Heart right ventricle (tissue), 16 donors: ENCODE measurements at regions not wholly inside any gene's neighbourhood (a gene's known extent, or its start where the extent isn't known, plus 50 kb on each side); places are given as distances from the start of the nearest gene placed in this dataset.
A peak's percentile ranks its signal among the peaks of the same experiment; 100 is the strongest.

Source experiments
- ATAC-seq, 8 donors: fragments of 200-7000 bp; cut with Tn5 transposase; one replicate each; pipeline ENCODE4 v1.9.1; 2020; ENCODE audit warnings: mild to moderate bottlenecking in 8 of 8, moderate library complexity in 8 of 8, moderate number of reproducible peaks in 1 of 8
- DNase-seq, 2 donors: peaks; one replicate each; pipeline ENCODE4 v3.0.0-alpha.2; 2020
- H3K27ac ChIP-seq, 10 donors: fragments of 200-600 bp; sonication (generic) in 2 of 10; one replicate each; pipeline versions ENCODE4 v1.5.0 to v1.8.0; 2020 to 2022; ENCODE audit warnings: mild to moderate bottlenecking in 3 of 10
- H3K27me3 ChIP-seq, 7 donors: fragments of 200-600 bp; one replicate each; pipeline ENCODE4 v1.8.0; 2021 to 2022; ENCODE audit warnings: mild to moderate bottlenecking in 2 of 7
- H3K36me3 ChIP-seq, 9 donors: fragments of 200-600 bp; sonication (generic) in 1 of 9; one replicate each; pipeline versions ENCODE4 v1.5.0 to v1.8.0; 2020 to 2022; ENCODE audit warnings: mild to moderate bottlenecking in 2 of 9
- H3K4me1 ChIP-seq, 9 donors: fragments of 200-600 bp; sonication (generic) in 1 of 9; one replicate each; pipeline versions ENCODE4 v1.5.0 to v1.8.0; 2020 to 2022; ENCODE audit warnings: mild to moderate bottlenecking in 4 of 9
- H3K4me3 ChIP-seq, 10 donors: fragments of 200-600 bp; sonication (generic) in 2 of 10; one replicate each; pipeline versions ENCODE4 v1.5.0 to v1.8.0; 2020 to 2022; ENCODE audit warnings: mild to moderate bottlenecking in 7 of 10, moderate library complexity in 2 of 10
- H3K9me3 ChIP-seq, 11 donors: fragments of 200-600 bp in 10 of 11; sonication (generic) in 2 of 11; one replicate each; pipeline versions ENCODE4 v1.5.0 to v1.8.0; 2013 to 2022; ENCODE audit warnings: mild to moderate bottlenecking in 2 of 11, control low read depth in 1 of 11, moderate library complexity in 1 of 11
- WGBS, 2 donors: extraction: QIAGEN DNeasy Blood & Tissue Kit; methylation state at CpG; one replicate each; pipeline ENCODE4 v1.1.7; 2013; ENCODE audit warnings: inconsistent platforms in 1 of 2; 5-methylcytosine and 5-hydroxymethylcytosine counted together
- intact Hi-C, 10 donors: fragments of 100-400 bp; cut with DNase I; formaldehyde crosslinking; loops; one replicate each; pipeline versions ENCODE4 v1.11.1 to v1.14.2; 2022
- TF ChIP-seq, protein P1 (sequence below), 9 donors: fragments of 200-600 bp; sonication (generic) in 2 of 9; IDR thresholded peaks; one replicate each; pipeline versions ENCODE4 v1.5.0 to v1.8.0; 2021 to 2022; ENCODE audit warnings: antibody characterized with exemption in 9 of 9, mild to moderate bottlenecking in 5 of 9, moderate library complexity in 1 of 9
- donor health status: Arrhythmogenic right ventricular cardiomyopathy.
- donor health status: ischemic (EF 13 %, LVEDD 7.1; RV severe dilation, severe dysfunction).
- donor health status: healthy with polysubstance abuse.
- donor health status: DM: no; HTN: yes; CAD: no.
- donor health status: DM: no; HTN: no; CAD: no.
- donor health status: ischemic (EF 25% LVEDD 6.9; RV normal size, moderate dysfunction).
- donor health status: ischemic (EF 25% LVEDD 5.7; RV mildly dilated, moderate dysfunction).
- donor health status: healthy.
- donor health status: DM: yes; HTN: yes; CAD: no.
- donor health status: Ischemic cardiomyopathy.
- donor health status: ischemic (EF 35%, LVEDD 5.7; RV mildly dilated, moderate dysfunction).
- donor health status: nonischemic (EF 11% LVEDD 7.7; RV severe dilation, severe dysfunction).
- donor health status: DM: yes; HTN: yes; CAD: no.
- donor health status: PGD.
- donor health status: ischemic (EF 29% LVEDD 5.4; RV normal size, mild dysfunction).
- donor health status: nonischemic (EF 23%, LVEDD 6.1; RV moderate dilation, normal function).

DNA sequence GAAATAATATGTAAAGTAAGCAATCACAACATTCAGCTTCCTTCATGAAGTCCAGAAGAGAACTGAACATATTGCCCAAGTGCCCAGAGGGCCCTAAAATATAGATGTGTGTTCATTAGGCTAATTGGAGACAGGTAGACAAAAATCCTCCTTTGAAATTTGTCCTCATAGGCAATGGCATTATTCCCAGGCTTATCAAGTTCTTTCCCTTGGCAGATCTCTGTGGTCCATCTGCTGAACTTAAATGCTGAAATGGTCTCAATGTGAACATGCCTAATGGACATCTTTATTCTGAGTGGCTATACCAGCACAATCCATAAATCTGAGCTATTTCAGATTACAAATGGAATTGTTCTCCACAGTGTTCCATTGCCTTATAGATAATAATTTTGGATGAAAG, 79.0 kb upstream of the BMP5 start:
- H3K4me3 ChIP-seq: no peak overlapping the region
- TF ChIP-seq, protein P1, sequence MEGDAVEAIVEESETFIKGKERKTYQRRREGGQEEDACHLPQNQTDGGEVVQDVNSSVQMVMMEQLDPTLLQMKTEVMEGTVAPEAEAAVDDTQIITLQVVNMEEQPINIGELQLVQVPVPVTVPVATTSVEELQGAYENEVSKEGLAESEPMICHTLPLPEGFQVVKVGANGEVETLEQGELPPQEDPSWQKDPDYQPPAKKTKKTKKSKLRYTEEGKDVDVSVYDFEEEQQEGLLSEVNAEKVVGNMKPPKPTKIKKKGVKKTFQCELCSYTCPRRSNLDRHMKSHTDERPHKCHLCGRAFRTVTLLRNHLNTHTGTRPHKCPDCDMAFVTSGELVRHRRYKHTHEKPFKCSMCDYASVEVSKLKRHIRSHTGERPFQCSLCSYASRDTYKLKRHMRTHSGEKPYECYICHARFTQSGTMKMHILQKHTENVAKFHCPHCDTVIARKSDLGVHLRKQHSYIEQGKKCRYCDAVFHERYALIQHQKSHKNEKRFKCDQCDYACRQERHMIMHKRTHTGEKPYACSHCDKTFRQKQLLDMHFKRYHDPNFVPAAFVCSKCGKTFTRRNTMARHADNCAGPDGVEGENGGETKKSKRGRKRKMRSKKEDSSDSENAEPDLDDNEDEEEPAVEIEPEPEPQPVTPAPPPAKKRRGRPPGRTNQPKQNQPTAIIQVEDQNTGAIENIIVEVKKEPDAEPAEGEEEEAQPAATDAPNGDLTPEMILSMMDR (IDR thresholded peaks at IDR 0.05): no peak
- no peaks in the 10 kb centered on the region for H3K27me3 ChIP-seq
- H3K4me1 ChIP-seq: peaks cover 0 to 14% (median 0%) of the 10 kb centered on the region in 9 donors
- no peaks in the 10 kb centered on the region for H3K36me3 ChIP-seq
- intact Hi-C loops: loop anchor here in 9 of 10 donors (5.0 to 10.0 kb wide), 8 partner anchors 337 to 680 kb away; no protein-coding TSS in a partner anchor
- H3K27ac ChIP-seq: no peak overlapping the region
- peaks cover 0 to 14% (median 0%) of the 10 kb centered on the region in 11 donors for H3K9me3 ChIP-seq
- no peak for DNase-seq
- ATAC-seq: no peak

DNA sequence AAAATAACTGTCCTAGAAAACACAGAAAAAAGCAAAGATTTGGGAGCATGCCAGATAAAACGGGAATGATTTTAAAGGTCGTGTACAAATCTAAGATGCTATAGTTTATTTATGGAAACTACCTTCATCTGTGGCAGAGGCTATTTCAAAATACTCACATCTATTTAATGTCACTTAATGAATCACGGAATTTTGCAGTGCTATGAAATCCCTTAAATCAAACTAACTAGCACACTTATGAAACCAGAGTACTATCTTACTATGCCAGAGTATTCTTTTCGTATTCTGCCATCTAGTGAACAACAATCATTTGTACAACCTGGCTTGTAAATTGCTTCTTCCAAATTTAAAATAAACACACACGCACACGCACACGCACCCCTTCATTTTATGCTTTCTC, 77.9 kb upstream of the BMP5 start:
- ATAC-seq: peak in 7 of 8 donors; percentile 45 to 78 (median 65)
- Histone ChIP-seq H3K4me3 (peak overlapping the region in 8 of 10 donors; percentile 2 to 44 (median 28)), H3K36me3 (no peaks in the 10 kb centered on the region), H3K27me3 (no peaks in the 10 kb centered on the region), H3K9me3 (peaks cover 0 to 14% (median 0%) of the 10 kb centered on the region in 11 donors), H3K27ac (no peak overlapping the region), H3K4me1 (peaks cover 0 to 14% (median 0%) of the 10 kb centered on the region in 9 donors)
- intact Hi-C loops: loop anchor here in 9 of 10 donors (2.0 to 10.0 kb wide), 9 partner anchors 336 to 679 kb away; no protein-coding TSS in a partner anchor
- DNase-seq: no peak
- 21 to 26% methylated on average over 7 of the region's 7 CpGs for WGBS, 2 donors
- TF ChIP-seq, protein P1 (IDR thresholded peaks at IDR 0.05): peak; percentile 9 to 59 (median 39)

DNA sequence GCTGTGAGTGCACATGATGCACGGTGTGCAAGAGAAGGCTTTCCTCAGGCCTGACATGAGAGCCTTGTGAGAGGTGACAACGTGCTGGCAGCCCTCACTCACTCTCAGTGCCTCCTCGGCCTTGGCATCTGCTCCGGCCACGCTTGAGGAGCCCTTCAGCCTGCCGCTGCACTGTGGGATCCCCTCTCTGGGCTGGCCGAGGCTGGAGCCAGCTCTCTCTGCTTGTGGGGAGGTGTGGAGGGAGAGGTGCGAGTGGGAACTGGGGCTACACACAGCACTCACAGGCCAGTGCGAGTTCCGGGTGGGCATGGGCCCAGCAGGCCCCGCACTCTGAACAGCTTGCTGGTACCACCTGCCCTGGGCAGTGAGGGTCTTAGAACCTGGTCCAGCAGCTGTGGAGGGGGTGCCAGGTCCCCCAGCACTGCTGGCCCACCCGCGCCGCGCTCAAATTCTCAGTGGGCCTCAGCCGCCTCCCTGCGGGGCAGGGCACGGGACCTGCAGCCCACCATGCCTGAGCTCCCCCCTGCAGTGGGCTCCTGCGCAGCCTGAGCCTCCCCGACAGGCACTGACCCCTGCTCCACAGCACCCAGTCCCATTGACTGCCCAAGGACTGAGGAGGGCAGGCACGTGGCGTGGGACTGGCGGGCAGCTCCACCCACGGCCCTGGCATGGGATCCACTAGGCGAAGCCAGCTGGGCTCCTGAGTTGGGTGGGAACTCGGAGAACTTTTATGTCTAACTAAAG, 74.9 kb upstream of the BMP5 start:
- no peaks in the 10 kb centered on the region for H3K36me3 ChIP-seq
- H3K27ac ChIP-seq: no peak overlapping the region
- intact Hi-C loops: loop anchor here in 9 of 10 donors (5.0 to 10.0 kb wide), 8 partner anchors 333 to 675 kb away; no protein-coding TSS in a partner anchor
- peaks cover 0 to 14% (median 0%) of the 10 kb centered on the region in 11 donors for H3K9me3 ChIP-seq
- peak in 1 of 8 donors; percentile 11 for ATAC-seq
- WGBS, 2 donors: 93% methylated on average over 26 of the region's 26 CpGs
- DNase-seq: no peak
- peaks cover 0 to 7% (median 0%) of the 10 kb centered on the region in 9 donors for H3K4me1 ChIP-seq
- H3K4me3 ChIP-seq: no peak overlapping the region
- TF ChIP-seq, protein P1 (IDR thresholded peaks at IDR 0.05): no peak
- no peaks in the 10 kb centered on the region for H3K27me3 ChIP-seq

DNA sequence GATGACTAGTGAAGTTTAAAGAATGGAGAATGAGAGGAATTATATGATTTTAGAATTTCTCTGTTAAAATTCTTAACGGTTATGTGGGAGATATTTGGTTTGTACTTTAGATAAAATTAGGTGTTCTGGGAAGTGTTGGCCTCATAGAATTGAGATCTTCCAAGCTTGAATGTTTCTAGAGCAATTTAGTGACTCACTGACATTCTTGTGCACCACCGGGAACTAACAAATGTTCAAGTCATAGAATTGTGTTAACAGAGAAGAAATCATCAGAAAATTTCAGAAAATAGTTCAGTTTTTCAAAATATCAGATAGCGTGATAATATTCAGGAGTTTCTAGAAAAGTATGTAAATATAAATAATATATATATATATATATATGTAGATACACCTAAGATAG, 67.9 kb upstream of the BMP5 start:
- intact Hi-C loops: loop anchor here in 1 of 10 donors (5.0 kb wide), 1 partner anchor 496 kb away; no protein-coding TSS in a partner anchor
- ATAC-seq: no peak
- WGBS, 2 donors: 76 to 80% methylated on average over 3 of the region's 3 CpGs

More for the DNA sequence above, 67.9 kb upstream of the BMP5 start:
- no peak for DNase-seq
- Histone ChIP-seq H3K4me1 (no peaks in the 10 kb centered on the region), H3K4me3 (no peak overlapping the region), H3K27ac (no peak overlapping the region), H3K9me3 (no peaks in the 10 kb centered on the region), H3K27me3 (no peaks in the 10 kb centered on the region), H3K36me3 (no peaks in the 10 kb centered on the region)
- TF ChIP-seq, protein P1 (IDR thresholded peaks at IDR 0.05): no peak
